HL-60 (cell line): ENCODE measurements at regions not wholly inside any gene's neighbourhood (a gene's known extent, or its start where the extent isn't known, plus 50 kb on each side); places are given as distances from the start of the nearest gene placed in this dataset.

Experiments
- DNase-seq, 2 experiments: peaks; one replicate each; pipeline ENCODE4 v3.0.0-alpha.2; 2010 to 2020; ENCODE audit warnings: low read depth in 1 of 2, low spot score in 1 of 2
- H3K27ac ChIP-seq: fragments of 250-450 bp; sonication (Bioruptor Pico); replicated peaks from 2 replicates; pipeline ENCODE4 v1.5.1; 2020; ENCODE audit warnings: mild to moderate bottlenecking, moderate library complexity
- H3K27me3 ChIP-seq: fragments of 250-450 bp; sonication (Bioruptor Pico); 2 replicates; pipeline ENCODE4 v1.5.1; 2021; ENCODE audit warnings: mild to moderate bottlenecking, moderate library complexity; ENCODE audit not compliant: insufficient read depth, poor library complexity, severe bottlenecking
- H3K4me3 ChIP-seq: replicated peaks from 2 replicates; pipeline ENCODE4 v1.5.1; 2011; ENCODE audit warnings: mild to moderate bottlenecking, control low read depth, low read length; ENCODE audit not compliant: insufficient read depth
- CTCF ChIP-seq: IDR thresholded peaks from one replicate; pipeline ENCODE4 v1.5.1; 2011; ENCODE audit warnings: low read length, control low read depth, inconsistent platforms; ENCODE audit not compliant: insufficient read depth
- GABPA ChIP-seq: IDR thresholded peaks from 2 replicates; pipeline ENCODE4 v1.6.1; 2012; ENCODE audit warnings: low read depth
- POLR2AphosphoS5 ChIP-seq: IDR thresholded peaks from 2 replicates; pipeline ENCODE4 v1.6.1; 2012; ENCODE audit warnings: low read depth
- REST ChIP-seq: IDR thresholded peaks from 2 replicates; pipeline ENCODE4 v1.6.1; 2012; ENCODE audit warnings: low read depth; ENCODE audit not compliant: insufficient replicate concordance
- SPI1 ChIP-seq: IDR thresholded peaks from 2 replicates; pipeline ENCODE4 v1.6.1; 2012; ENCODE audit warnings: low read depth, mild to moderate bottlenecking, borderline replicate concordance

GRCh38 chr2:62567669-62568068 is 61.7 kb upstream of the TMEM17 start:
- no peak for DNase-seq
- Histone ChIP-seq H3K4me3 (no peak overlapping the region), H3K27me3 (no peaks in the 10 kb centered on the region), H3K27ac (no peak overlapping the region)
- TF ChIP-seq CTCF (no peak), SPI1 (no peak), POLR2AphosphoS5 (no peak), REST (no peak), GABPA (no peak)

- H3K27ac ChIP-seq: no peak overlapping the region
- no peak for TF ChIP-seq CTCF
- no peak for TF ChIP-seq GABPA
- no peak for TF ChIP-seq POLR2AphosphoS5
- TF ChIP-seq SPI1: no peak
- TF ChIP-seq REST: no peak
- DNase-seq: no peak
Observed at GRCh38 chr2:62566847-62567246, 60.9 kb upstream of the TMEM17 start.

GRCh38 chr2:62565309-62565908 is 59.4 kb upstream of the TMEM17 start:
- Histone ChIP-seq H3K27ac (no peak overlapping the region), H3K4me3 (no peak overlapping the region), H3K27me3 (no peaks in the 10 kb centered on the region)
- no peak for TF ChIP-seq POLR2AphosphoS5
- no peak for TF ChIP-seq CTCF
- TF ChIP-seq GABPA: no peak
- TF ChIP-seq REST: no peak
- no peak for TF ChIP-seq SPI1
- DNase-seq: no peak

More at GRCh38 chr2:62566847-62567246, 60.9 kb upstream of the TMEM17 start:
- no peaks in the 10 kb centered on the region for H3K27me3 ChIP-seq
- H3K4me3 ChIP-seq: no peak overlapping the region
